GM08714 (cell line): ENCODE measurements at regions not wholly inside any gene's neighbourhood (a gene's known extent, or its start where the extent isn't known, plus 50 kb on each side); places are given as distances from the start of the nearest gene placed in this dataset.

Experiments
- H3K4me3 ChIP-seq: fragments of 200-500 bp; sonication (Bioruptor generic); 2 replicates; pipeline ENCODE4 v1.5.1; 2014; ENCODE audit warnings: mild to moderate bottlenecking, low read length, inconsistent platforms
- ZNF274 ChIP-seq: IDR thresholded peaks from 2 replicates; pipeline ENCODE4 v1.6.1; 2012; ENCODE audit warnings: mild to moderate bottlenecking, low read depth, low read length

DNA sequence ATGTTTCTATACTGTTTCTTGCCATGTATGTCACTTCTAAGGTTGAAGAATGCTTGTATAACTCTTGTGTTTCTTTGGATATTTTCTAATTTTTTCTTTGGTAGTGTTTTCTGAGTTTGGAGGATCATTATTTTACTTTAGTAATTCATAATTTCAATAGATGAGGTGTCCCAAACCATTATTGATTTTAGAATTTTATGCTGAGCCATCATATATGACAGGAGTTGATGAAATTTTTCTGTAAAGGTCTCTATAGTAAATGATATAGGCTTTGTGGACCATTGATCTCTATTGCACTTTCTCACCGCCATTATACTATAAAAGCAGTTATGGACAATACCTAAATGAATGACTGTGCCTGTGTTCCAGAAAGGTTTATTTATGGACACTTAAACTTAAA is 183.3 kb upstream of the PPP1R3A start:
- no peak for TF ChIP-seq ZNF274
- no peak overlapping the region for H3K4me3 ChIP-seq

DNA sequence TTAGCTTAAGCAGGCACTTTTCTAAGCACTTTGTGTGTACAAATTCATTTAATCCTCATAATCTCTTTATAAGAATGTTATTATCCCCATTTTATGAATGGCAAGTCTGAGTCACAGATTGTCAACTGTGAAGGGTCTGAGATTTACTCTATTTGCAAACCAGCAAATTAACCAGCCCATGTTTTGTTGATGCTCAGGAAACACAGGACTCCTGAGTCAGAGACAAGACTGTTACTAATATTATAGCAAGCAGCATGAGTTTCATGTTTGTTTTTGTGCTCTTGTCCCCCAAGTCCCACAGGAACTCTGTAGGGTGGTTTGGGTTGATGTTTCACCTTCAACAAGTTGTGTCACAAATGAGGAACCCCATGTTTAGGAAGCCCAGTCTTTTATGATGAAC is 182.0 kb upstream of the PPP1R3A start:
- no peak for TF ChIP-seq ZNF274
- no peak overlapping the region for H3K4me3 ChIP-seq

DNA sequence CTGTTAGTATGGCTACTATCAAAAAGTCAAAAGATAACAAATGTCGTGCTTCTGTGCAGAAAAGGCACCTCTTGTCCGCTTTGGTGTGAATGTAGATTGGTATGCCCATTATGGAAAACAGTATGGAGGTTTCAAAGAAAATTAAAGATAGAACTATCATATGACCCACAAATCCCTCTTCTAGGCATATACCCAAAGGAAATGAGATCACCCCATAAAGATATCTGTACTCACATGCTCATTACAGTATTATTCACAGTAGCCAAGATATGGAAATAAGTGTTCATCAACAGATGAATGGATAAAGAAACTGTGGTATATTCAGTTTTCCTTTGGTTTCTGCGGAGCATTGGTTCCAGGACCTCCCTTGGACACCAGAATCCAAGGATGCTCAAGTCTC is 180.5 kb upstream of the PPP1R3A start:
- no peak for TF ChIP-seq ZNF274
- no peak overlapping the region for H3K4me3 ChIP-seq

DNA sequence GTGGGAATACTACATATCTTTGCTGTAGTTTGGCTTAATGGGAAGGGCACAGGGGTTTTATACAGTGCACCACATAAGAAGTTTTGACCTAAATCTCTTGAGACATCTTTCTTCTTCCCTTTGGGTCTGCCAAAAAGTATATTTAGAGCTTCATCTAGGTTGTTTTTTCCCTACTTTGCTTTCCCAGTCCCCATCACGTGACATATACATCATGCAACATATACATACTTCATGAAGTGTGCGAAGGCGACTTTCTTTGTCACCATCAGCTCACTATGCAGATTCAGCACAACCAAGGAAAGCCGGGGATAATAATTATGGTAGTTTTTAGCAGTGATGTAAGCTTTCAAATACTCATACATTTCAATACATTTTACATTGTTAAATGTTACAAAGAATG is 177.1 kb upstream of the PPP1R3A start:
- no peak for TF ChIP-seq ZNF274
- H3K4me3 ChIP-seq, result no peak overlapping the region

DNA sequence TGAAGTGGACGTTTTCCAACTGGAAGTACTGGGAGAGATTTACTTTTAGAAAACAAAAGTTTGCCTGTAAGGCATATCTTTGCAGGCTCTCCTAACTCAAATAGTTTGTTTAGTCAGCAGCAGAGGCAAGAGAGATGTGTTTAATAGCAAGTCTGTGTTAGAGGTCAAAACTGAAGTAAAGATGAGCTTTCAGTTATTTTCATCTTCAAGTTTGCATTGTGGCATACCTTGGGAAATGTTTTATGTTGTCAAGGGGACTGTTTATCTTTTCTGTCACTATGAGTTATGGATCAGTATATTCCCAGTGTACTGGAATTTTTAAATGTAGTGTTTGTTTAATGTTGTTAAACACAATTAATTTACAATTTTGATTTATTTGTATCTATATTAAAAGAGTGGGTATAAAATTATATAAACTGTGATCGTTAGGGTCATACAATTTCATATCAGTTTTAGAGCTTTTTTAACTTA is 169.7 kb upstream of the PPP1R3A start:
- no peak overlapping the region; the same call in 1 of the 2 replicates for H3K4me3 ChIP-seq
- TF ChIP-seq ZNF274, result no peak

DNA sequence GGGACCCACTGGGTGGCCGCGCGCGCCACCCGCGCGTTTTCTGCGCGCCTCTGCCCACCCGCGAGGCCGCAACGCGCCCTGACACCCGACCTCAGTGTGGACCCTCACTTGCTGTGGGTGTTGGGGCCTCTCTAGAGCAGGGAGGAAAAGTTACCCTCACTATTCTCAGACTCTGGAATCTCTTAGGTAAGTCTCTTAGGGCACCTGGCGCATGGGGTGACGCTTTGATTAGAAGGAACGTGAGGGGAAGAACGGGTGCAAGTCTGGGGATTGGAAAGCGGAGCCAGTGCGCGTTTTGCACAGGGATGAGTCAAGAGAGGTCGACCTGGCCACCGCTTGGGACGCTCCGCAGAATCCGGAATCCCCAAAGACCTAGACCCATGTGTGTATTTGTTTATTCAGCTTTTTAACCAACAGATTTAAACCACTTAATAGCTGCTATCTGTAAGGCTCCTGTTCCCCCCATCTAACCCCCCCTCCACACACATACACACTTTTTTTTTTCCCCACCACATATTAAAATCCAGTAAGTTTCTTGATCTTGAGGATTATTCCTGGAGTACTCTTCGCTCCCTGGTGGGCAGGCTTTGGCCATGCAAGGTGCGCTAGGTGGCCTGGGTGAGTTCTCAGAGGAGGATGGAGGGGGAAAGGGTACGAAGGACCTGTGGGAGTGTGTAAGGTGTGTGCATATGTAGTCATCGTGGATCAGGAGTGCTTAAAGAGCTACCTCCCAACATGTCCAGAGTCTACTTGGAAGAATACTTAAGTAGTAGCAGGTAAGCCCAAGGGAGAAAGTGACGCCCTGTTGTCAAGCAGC is 169.1 kb upstream of the PPP1R3A start:
- no peak overlapping the region; the same call in 1 of the 2 replicates for H3K4me3 ChIP-seq
- no peak for TF ChIP-seq ZNF274

DNA sequence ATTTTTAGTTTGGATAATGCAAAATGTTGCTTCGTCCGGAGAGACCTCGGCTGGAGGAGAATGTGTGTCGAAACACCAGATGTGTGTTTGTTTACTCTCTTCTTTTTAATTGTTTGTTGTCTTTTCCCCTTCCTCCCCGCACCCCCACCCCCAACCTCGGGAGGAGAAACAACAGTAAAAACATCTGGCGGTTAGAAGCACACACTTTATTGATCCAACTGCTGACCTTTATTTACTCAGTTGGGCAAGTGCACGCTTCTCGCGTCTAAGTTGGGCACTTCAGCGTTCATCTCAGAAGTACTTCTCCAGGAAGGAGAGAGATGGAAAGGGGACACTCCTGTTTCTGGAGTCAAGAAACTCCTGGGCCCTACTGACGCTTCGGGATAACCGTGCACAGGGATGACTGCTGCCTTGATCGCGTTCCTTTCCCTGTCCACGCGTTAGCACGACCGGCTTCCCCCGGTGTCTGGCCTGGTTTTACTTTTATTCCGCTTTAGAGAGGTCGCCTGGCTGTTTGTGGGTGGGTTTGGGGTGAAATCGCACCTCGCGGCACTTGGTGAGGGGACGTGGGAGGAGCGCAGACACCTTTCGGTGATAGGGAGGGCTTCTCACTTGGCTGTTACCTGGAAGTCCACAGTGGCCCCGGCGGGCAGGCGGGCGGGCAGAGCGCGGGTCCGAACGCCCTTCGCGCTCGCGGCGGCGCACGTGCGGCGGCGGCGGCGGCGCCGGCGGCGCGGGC is 168.3 kb upstream of the PPP1R3A start:
- TF ChIP-seq ZNF274, result no peak
- H3K4me3 ChIP-seq, result peak overlapping the region; percentile 61

DNA sequence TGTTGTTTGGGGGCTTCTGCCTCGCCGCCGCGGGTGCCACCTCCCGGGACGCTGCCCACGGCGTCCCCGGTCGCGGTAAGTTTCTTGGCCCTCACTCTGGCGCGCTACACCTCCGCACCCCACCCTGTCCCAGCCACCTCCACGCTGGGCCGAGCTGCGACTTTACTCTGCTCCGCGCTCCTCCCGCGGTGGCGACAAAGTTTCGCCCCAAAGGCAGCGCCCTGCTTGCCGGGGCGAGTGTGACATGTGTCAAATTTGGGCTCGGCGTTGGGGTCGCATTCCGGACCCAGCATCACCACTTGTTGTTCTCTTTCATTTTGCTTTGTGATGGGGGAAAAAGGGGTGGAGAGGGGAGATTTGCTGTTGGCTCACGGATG is 167.7 kb upstream of the PPP1R3A start:
- H3K4me3 ChIP-seq, result peak overlapping the region; percentile 61

DNA sequence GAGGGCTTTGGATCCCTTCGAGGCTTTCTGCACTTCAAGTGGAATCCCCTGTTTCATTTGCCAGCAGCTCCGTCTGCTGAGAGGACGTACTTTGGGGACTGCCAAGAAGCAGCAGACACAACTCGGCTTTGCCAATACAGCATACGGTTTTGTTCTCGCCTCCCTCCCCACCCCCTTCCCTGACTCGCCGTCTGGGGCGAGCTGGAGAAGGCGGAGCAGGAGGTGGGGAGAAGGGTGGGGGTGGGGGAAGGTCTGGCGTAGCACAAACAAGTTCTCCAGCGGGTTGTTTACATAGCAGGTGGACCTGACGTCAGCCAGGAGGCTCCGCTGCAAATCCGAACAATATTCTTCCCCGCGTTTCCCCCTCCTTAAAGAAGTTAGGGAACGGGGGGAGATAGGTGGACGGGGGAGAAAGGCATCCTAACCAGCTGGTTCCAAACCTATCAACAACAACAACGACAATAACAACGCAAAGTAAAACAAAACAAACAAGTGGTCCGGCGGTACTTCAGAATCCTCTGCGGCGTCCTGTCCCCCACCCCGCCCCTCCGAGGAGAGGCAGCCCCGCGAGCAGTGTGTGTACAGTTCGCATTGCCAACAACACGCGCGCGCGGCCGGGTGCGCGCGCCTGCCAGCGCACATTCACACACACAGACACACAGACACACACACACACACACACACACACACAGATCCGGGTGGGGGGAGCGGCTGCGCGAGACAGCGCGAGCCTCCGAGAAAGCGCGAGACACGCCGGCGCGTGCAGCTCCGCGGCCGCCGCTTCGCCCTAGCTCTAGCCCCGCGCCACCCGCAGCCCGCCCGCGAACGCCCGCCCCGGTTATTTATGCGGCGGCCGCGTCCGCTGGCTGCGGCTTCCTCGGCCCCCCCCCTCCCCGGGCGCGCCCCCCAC is 167.0 kb upstream of the PPP1R3A start:
- peak overlapping the region; percentile 61 for H3K4me3 ChIP-seq
- no peak for TF ChIP-seq ZNF274

More for the DNA sequence above, 167.7 kb upstream of the PPP1R3A start:
- no peak for TF ChIP-seq ZNF274

DNA sequence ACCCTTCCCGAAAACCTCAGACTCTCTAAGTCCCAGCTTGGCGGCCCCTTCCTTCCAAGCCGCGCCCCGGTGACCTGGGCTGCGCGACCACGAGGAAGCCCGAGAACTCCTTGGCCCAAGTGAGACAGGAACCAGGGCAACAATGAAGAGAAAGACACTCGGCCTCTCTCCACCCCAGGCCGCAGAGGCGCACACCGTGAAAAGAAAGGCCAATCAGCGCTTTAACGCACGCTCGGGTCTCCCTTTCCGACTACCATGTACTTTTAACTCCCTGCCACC is 166.4 kb upstream of the PPP1R3A start:
- peak overlapping the region; percentile 61; the same call in 1 of the 2 replicates for H3K4me3 ChIP-seq
- TF ChIP-seq ZNF274, result no peak

DNA sequence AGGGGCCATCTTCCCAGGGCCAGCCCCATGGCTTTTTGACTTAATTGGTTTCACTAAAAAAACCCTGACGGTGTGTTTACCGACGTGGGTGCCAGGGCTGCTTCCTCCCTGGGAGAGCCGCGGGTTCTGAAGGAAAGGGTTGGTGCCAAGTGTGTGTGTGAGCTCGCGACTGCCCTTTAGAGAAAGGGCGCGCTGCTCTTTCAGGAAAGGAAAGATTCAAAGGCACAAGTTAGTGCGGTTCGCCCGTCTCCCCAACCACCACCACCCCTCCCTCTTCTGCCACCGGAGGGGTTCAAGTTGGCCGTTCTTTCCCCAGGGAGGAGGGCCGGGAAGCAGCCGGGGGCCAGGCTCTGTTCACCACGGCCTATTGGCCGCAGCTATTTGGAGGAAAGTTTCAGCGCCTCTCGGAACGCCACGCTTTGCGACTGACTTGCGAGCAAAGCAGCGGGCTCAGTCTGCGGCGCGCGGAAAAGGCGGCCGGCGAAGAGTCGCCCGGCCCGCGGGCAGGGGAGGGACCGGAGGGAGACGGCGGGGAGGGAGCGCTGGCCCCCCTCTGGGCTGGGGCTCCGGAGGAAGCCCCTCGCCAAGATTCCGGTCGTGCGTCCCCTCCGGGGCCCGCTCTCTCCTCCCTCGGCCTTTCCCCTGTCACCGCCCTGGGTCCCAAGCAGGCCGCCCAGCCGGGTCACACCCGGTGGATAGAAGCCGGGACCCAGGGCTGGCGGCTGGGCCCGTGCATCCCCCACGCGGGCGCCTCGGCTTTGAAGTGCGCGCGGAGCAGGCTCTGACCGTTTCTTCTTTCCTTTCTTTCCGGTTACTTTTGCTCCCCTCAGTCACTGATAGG is 165.9 kb upstream of the PPP1R3A start:
- peak overlapping the region; percentile 61; the same call in 1 of the 2 replicates for H3K4me3 ChIP-seq
- TF ChIP-seq ZNF274, result no peak

DNA sequence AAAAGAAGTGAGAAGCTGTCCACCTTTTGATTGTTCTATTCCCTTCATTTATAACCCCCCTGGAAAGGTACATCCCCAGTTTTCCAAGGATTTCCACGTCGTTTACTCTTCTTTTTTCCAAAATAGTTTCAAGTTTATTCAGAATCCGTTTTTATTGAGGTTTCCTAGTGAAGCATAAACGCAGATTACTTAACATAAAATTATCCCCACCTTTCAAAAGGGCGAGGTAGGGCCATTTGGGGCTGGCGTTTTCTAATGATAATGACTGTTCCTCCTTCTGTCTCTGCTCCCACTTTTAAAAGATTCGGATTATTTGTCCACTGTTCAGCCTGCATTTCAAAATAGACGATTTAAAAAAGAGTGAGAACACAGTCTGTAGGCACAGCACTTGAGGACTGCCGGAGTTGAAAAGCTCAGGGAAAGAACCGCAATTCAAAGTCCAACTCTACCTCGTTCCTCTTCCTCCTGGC is 165.2 kb upstream of the PPP1R3A start:
- no peak for TF ChIP-seq ZNF274
- no peak overlapping the region for H3K4me3 ChIP-seq
